ENCODE measurements at regions not wholly inside any gene's neighbourhood (a gene's known extent, or its start where the extent isn't known, plus 50 kb on each side); places are given as distances from the start of the nearest gene placed in this dataset.

- no peak overlapping the region for H3K4me3 ChIP-seq (ENCODE audit: low read length)
- TF ChIP-seq CTCF (IDR thresholded peaks at IDR 0.05; ENCODE audit: insufficient read depth, low read depth, low read length, missing control alignments), result no peak
- DNase-seq (ENCODE audit: low read depth), result no peak
Measured at GRCh38 chr2:23250371-23250770, 134.6 kb upstream of the KLHL29 start.

- TF ChIP-seq CTCF (IDR thresholded peaks at IDR 0.05; ENCODE audit: insufficient read depth, low read depth, low read length, missing control alignments), result no peak
- DNase-seq (ENCODE audit: low read depth), result no peak
Measured at GRCh38 chr2:23256643-23257042, 128.3 kb upstream of the KLHL29 start.

GRCh38 chr2:23260621-23261020 is 124.4 kb upstream of the KLHL29 start:
- H3K4me3 ChIP-seq (ENCODE audit: low read length), result no peak overlapping the region
- no peak for DNase-seq (ENCODE audit: low read depth)
- TF ChIP-seq CTCF (IDR thresholded peaks at IDR 0.05; ENCODE audit: insufficient read depth, low read depth, low read length, missing control alignments), result no peak

More at GRCh38 chr2:23256643-23257042, 128.3 kb upstream of the KLHL29 start:
- H3K4me3 ChIP-seq (ENCODE audit: low read length), result no peak overlapping the region

- no peak overlapping the region for H3K4me3 ChIP-seq (ENCODE audit: low read length)
- no peak for TF ChIP-seq CTCF (IDR thresholded peaks at IDR 0.05; ENCODE audit: insufficient read depth, low read depth, low read length, missing control alignments)
- no peak for DNase-seq (ENCODE audit: low read depth)
Measured at GRCh38 chr2:23268467-23269263, 116.3 kb upstream of the KLHL29 start.

- no peak overlapping the region for H3K4me3 ChIP-seq (ENCODE audit: low read length)
Measured at GRCh38 chr2:23269747-23270146, 115.2 kb upstream of the KLHL29 start.

GRCh38 chr2:23270810-23271209 is 114.2 kb upstream of the KLHL29 start:
- no peak overlapping the region for H3K4me3 ChIP-seq (ENCODE audit: low read length)
- DNase-seq (ENCODE audit: low read depth), result no peak
- TF ChIP-seq CTCF (IDR thresholded peaks at IDR 0.05; ENCODE audit: insufficient read depth, low read depth, low read length, missing control alignments), result no peak

More at GRCh38 chr2:23269747-23270146, 115.2 kb upstream of the KLHL29 start:
- no peak for TF ChIP-seq CTCF (IDR thresholded peaks at IDR 0.05; ENCODE audit: insufficient read depth, low read depth, low read length, missing control alignments)
- DNase-seq (ENCODE audit: low read depth), result no peak

GRCh38 chr2:23271230-23271629 is 113.7 kb upstream of the KLHL29 start:
- H3K4me3 ChIP-seq (ENCODE audit: low read length), result no peak overlapping the region
- TF ChIP-seq CTCF (IDR thresholded peaks at IDR 0.05; ENCODE audit: insufficient read depth, low read depth, low read length, missing control alignments), result no peak
- DNase-seq (ENCODE audit: low read depth), result no peak

Measured in epithelial cell of esophagus (primary cell).